HG03159 (cell line): ENCODE measurements at regions not wholly inside any gene's neighbourhood (a gene's known extent, or its start where the extent isn't known, plus 50 kb on each side); places are given as distances from the start of the nearest gene placed in this dataset.

ENCODE experiments used
- ATAC-seq: cut with Tn5 transposase; IDR thresholded peaks from one replicate; pipeline ENCODE4 v1.9.1; 2021; ENCODE audit warnings: mild to moderate bottlenecking, moderate library complexity; ENCODE audit not compliant: unreplicated experiment

DNA sequence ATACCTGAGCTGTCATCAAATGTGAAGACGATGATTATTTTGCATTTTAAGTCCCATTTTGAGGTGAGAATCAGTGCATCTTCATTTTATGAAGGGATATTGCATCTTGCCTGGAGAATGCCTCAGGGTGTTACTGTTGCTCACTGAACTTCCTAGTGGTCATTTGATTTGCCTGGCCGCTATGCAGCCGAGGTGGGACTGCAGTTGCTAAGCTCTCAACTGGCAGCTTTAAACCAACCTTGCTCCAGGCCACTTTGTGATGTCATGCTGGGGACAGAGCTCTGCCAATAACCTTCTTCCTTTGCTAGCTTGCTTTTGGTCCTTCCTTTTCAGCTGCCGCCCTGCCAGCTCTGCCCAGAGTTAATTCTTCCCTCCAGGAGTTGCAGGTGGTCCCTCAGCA lies 409.4 kb upstream of the B3GAT1 start:
- no peak for ATAC-seq

DNA sequence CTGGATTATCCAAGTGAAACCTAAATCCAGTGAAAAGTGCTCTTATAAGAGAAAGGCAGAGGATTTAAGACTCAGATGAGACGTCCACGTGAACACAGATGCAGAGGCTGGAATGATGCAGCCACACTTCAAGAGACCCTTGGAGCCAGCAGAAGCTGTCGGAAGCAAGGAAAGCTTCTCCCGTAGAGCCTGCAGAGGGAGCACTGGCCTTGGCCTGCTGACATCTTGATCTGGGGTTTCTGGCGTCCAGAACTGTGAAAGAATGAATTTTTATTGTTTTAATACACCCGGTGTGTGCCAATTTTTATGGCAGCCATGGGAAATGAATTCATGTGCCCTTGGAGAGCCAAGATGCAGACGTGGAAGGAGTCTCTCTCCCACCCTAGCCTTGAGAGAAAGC lies 407.0 kb upstream of the B3GAT1 start:
- no peak for ATAC-seq

DNA sequence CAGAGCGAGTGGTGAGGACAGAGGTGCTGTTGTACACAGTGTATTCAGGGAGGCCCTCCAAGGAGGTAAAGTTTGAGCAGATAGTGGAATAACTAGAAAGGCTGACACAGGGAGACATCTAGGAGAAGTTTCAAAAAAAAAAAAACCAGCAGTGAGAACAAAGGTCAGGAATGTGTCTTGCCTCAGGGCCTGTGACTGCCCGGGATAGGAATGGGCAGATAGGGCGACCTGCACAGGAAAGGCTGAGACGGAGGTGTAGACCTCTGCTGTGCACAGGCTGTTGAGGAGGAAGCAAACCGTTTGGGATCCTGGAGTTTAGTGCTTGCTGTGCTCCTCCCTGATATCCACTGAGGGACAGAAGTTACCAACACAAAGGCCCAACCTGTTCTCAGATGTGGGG lies 406.5 kb upstream of the B3GAT1 start:
- no peak for ATAC-seq

DNA sequence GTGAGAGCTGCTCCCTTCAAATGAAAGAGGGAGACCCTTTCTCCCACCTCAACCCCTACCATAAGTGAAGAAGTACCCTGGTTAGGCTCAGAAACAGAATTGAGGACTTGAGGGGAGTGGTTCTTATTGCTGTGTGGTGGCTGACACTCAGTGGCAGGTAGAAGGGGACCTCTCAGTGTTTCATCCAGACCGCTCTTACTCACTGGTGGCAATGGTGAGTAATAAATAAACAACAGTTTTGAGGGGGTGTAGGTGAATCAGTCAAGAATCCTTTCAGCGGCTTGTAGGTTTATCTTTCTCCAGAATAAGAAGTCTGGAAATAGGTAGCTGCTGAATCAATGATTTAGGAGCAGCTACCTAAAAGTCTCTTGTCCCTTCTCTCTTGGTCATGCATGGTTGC lies 403.4 kb upstream of the B3GAT1 start:
- ATAC-seq: no peak

GRCh38 chr11:134807997-134808396 lies 396.0 kb upstream of the B3GAT1 start:
- no peak for ATAC-seq

DNA sequence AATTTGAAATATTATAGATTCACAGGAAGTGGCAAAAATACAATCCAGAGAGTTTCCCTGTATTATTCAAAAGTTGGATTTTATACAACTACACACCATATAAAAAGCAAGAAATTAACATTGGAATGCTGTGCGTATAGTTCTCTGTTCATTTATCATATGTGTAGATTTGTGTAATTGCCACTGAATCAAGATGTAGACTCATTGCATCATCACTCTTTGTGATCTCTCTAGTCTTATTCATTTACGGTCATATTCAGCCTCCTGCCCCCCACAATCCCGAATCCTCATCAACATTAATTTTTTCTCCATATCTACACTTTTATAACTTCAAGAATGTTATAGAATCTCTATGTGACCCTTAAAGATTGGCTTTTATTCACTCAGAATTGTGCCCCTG lies 390.6 kb upstream of the B3GAT1 start:
- no peak for ATAC-seq

DNA sequence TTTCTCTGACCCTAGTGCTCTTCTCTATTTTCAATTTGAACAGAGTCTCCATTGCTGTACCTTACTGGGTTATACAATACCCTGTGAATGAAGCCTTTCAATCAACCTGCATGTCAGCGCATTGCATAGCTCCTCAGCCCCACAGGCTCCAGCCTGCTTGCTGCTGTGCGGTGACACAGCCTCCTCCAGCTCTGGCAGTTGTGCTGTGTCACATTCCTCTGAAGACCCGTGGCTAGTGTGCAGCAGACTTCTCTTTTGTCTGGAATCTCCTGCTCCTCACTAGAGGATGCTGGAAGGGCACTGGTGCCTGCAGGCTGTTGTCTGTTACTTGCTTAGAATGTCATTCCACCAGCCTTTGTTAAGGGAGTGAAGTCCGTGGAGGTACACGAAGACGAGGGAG lies 390.1 kb upstream of the B3GAT1 start:
- ATAC-seq: no peak

DNA sequence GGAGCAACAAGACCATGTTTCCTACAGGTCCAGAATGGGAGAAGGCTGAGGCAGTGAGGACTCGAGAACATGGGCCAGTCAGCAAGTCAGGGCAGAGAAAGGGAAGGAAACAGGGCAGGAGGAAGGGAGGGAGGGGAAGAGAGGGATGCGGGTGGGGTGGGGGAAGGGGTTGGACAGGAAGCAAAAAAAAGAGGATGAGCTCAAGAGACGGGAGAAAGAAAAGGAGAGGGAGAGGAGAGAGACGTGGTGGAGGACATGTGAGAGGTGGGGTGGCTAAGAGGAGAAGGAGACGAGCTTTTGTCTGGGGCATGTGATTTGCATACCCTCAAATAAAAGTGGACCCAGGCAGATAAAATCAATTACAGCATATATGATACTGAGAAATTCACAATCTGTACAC lies 389.5 kb upstream of the B3GAT1 start:
- ATAC-seq: no peak

DNA sequence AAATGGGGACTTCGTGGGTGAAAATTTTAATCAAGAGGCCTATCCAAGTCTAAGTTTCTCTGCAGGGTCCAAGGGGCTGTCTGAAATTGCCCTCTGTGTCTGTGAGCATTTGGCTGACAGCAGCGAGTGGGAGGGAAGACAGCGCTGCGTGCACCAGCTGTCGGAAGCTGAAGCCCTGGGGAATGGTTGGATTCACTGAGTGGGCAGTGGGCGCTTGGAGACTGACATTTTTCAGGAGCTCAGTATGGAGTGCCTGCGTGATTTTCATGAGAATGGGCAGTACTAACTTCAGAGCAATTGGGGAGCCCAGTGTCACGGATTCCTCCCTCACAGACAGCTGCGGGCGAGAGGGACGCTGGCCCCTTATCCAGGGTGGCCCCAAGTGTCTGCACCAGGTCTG lies 388.8 kb upstream of the B3GAT1 start:
- ATAC-seq: no peak

DNA sequence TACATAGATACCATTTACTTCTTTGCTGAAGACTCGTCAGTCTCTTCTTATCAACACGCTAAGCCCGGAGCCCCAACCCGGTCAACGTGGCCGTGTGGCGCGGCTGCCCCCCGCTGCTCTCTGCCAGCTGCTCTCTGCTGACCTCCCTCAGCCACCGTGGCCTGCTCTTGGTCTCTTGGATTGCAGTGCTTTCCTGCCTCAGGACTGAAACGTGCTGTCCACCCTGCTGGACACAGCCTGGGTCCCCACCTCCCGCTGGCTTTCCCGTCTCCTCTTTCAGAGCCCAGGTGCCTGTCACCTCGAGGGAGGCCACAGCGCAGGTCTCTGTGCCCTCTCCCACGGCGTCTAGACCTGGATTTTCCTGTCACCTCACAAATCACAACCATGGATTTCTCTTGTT lies 388.1 kb upstream of the B3GAT1 start:
- no peak for ATAC-seq

DNA sequence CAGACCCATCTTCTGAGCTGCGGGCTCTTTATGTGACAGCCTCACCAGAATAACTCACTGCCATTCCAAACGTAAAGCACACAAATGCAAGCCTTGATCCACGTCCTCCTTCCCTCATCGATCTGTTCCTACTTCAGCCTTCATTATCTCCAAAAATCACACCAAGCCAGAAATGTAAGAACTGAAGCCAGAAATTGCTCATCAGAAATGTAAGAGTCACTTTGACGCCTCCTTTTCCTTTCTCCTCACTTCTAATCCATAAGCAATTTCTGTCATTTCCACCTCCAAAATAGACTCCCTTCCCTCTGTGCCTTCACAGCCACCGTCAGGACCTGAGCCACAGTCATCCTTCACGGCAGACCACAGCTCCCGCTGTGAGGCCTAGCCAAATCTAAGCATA lies 387.3 kb upstream of the B3GAT1 start:
- ATAC-seq: no peak

- no peak for ATAC-seq
Measured at GRCh38 chr11:134797411-134798089, 385.5 kb upstream of the B3GAT1 start.

GRCh38 chr11:134795017-134795416 lies 383.0 kb upstream of the B3GAT1 start:
- no peak for ATAC-seq

DNA sequence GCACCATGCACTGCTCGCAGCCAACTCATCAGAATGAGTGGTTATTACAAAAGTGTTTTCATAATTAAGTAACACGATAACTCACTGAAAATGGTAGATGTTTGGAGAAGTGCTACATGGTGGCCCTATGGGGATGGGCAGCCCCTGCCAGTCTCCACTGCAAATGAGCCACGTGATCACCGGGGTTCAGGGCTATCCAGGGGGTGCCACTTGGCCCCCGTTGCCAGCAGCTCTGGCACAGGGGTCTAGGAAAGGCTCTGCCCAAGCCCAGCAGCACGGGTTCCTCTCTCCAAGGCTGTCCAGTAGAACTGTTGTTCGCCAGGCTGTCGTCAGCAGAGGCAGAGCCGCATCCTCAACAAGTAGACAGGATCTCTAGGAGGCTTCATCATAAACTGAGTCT lies 382.1 kb upstream of the B3GAT1 start:
- ATAC-seq: no peak

DNA sequence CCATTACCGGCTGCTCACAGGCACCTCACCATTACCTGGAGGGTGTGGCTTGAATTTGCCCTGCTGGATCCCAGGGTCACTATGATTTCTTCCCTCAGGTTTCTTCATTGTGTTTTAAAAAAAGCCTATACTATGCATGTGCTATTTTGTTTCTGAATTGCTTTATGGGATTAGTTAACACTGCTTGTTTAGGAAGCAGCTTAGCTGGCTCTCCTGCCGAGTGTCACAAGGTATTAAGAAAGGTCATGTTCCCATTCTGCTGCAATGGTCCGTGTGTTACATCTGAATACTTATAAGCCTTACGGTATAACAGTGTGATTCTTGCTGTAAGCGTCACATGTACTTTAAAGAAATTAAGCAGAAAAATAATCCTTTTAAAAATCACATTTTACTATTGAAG lies 380.6 kb upstream of the B3GAT1 start:
- ATAC-seq: no peak

GRCh38 chr11:134792044-134792443 lies 380.0 kb upstream of the B3GAT1 start:
- ATAC-seq: no peak

DNA sequence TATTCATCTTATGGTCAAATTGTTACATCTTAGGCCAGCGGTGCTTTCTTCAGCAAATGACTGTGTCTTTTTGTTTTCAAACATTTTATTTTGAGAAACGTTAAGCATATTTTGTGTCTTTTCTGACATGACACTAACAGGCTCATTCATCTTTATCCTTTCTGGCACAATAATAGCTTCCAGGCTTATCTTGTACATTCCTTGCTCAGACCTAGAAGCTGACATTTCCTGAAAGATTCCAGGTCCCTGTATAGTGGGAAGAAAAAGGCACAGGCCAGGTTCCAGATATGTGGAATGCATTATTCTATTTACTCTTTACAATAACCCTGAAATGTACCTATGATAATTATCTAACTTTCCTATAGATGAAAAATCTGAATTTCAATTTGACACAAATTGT lies 379.1 kb upstream of the B3GAT1 start:
- ATAC-seq: no peak

DNA sequence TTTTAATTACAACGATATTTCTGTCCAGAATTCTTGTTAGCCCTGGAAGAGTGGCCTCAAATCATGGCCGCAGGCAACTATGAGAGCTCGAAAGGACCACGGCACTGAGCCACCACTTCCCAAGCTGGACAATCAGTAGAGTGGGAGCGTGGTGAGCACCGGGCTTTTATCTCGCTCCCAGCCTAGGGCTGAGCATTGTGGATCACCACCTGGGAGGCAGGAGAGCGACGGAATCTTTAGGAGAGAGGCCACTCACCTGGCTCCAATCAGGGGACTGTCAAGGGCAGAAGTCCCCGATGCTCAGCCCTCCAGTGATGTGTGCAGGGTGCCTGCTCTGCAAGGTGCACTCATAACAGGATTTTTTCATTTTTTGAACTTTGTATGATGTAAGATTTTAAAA lies 377.1 kb upstream of the B3GAT1 start:
- no peak for ATAC-seq

DNA sequence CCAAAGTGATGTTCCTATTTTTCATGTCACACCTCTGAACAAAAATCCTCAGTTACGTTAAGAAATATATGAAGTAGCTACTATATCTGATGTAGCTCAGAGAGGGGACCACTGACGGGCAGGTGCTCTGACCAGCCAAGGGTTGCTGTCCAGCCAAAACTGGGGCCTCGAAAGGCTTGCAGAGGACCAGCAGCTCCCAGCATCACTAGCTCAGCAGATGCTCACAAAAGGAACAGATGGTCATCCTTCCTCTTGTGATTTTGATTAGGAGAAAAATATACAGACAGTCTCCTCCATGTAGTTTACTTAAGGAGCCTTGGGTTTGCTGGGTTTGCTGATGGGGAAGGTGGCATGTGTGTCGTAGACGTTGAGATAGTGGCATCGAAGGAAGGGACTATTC lies 374.6 kb upstream of the B3GAT1 start:
- no peak for ATAC-seq

DNA sequence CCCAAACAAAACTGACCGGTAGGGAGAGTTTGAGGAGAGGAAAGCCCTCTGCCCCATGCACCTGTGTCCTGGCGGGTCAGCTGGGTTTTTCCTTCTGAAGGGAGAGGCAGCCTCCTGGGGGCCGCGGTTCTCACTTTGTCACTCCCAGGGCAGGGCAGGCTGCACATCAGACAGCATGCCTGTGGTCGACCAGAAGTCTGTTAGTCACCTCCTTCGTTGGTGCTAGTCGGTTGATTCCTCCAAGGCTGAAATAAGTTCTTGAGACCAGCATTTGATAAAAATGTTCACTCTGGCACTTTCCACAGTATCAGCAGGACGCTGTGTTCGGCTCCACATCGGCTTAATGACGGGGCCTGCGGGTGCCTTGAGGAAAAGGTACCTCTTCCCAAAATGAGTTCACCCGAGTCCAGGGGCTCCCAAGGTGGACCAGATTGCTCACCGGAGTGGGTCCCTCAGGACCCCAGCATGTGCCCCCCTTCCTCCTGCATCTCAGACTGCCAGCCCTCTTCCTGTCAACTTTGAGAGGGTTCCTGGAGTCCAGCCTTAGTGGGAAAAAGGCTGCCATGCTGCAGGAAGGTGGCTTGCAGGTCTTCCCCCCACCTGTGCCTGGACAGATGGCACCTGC lies 373.7 kb upstream of the B3GAT1 start:
- no peak for ATAC-seq

- ATAC-seq: no peak
Measured at GRCh38 chr11:134785059-134785458, 373.0 kb upstream of the B3GAT1 start.

DNA sequence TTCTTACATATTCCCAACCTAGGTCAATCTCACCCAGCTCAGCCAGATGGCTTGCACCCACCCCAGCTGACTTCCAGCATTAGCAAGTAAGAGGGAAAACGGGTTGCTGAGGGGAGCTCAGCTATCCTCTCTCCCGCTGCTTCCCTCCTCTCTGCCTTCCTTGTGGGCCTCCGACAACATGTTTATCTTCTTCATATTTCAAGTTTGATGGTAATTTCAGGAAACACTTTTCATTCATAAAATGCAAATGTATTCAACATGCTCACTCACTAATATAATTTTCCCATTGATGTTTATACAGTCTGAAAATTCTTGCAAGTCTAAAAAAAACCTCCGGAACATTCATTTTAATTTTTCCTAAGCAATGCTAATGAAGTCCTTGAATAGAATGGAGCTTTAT lies 372.5 kb upstream of the B3GAT1 start:
- no peak for ATAC-seq

- ATAC-seq: no peak
Measured at GRCh38 chr11:134784046-134784445, 372.0 kb upstream of the B3GAT1 start.
